NB4 (cell line): ENCODE measurements at regions not wholly inside any gene's neighbourhood (a gene's known extent, or its start where the extent isn't known, plus 50 kb on each side); places are given as distances from the start of the nearest gene placed in this dataset.
"Not testable (repeated sequence)": the region's sequence is repeated elsewhere in the genome, so short reads cannot be mapped to it uniquely, and the experiment has no call there.

Experiments
- DNase-seq: peaks from one replicate; pipeline ENCODE4 v3.0.0; 2010; ENCODE audit warnings: low read depth
- H3K4me3 ChIP-seq: one replicate; pipeline ENCODE4 v1.5.1; 2011; ENCODE audit warnings: mild to moderate bottlenecking, low read depth, low read length, moderate library complexity
- CTCF ChIP-seq: IDR thresholded peaks from one replicate; pipeline ENCODE4 v1.5.1; 2012; ENCODE audit warnings: low read depth, low read length
- MAX ChIP-seq: IDR thresholded peaks from 2 replicates; pipeline ENCODE4 v1.6.1; 2011; ENCODE audit warnings: low read depth, low read length
- MYC ChIP-seq: IDR thresholded peaks from 2 replicates; pipeline ENCODE4 v1.6.1; 2011; ENCODE audit warnings: low read depth, low read length
- POLR2A ChIP-seq: IDR thresholded peaks from 2 replicates; pipeline ENCODE4 v1.6.1; 2011; ENCODE audit warnings: mild to moderate bottlenecking; ENCODE audit not compliant: insufficient read length; ENCODE audit errors: extremely low read depth

- TF ChIP-seq MAX (no peak), POLR2A (no peak), MYC (no peak), CTCF (no peak)
- DNase-seq = no peak
- H3K4me3 ChIP-seq = no peak overlapping the region
Measured at GRCh38 chrX:139018436-139018835, 306.9 kb upstream of the FGF13 start.

- no peak for DNase-seq
- TF ChIP-seq CTCF (no peak), MYC (no peak), MAX (no peak), POLR2A (no peak)
Measured at GRCh38 chrX:139015627-139016026, 304.1 kb upstream of the FGF13 start.

GRCh38 chrX:139008185-139008584 lies 296.7 kb upstream of the FGF13 start:
- DNase-seq = no peak
- H3K4me3 ChIP-seq = no peak overlapping the region
- no peak for TF ChIP-seq POLR2A
- no peak for TF ChIP-seq CTCF
- TF ChIP-seq MYC = no peak

More at GRCh38 chrX:139015627-139016026, 304.1 kb upstream of the FGF13 start:
- no peak overlapping the region for H3K4me3 ChIP-seq

- not testable (repeated sequence) for H3K4me3 ChIP-seq, DNase-seq
Measured at GRCh38 chrX:139003856-139004527, 292.5 kb upstream of the FGF13 start.

GRCh38 chrX:139002319-139002718 lies 290.8 kb upstream of the FGF13 start:
- DNase-seq = no peak
- no peak overlapping the region for H3K4me3 ChIP-seq
- TF ChIP-seq MAX (no peak), CTCF (no peak), POLR2A (no peak), MYC (no peak)

GRCh38 chrX:138996268-138996667 lies 284.8 kb upstream of the FGF13 start:
- TF ChIP-seq MYC (no peak), CTCF (no peak), MAX (no peak), POLR2A (no peak)
- DNase-seq = no peak
- no peak overlapping the region for H3K4me3 ChIP-seq
